Common myeloid progenitor, CD34-positive (primary cell): ENCODE measurements at regions not wholly inside any gene's neighbourhood (a gene's known extent, or its start where the extent isn't known, plus 50 kb on each side); places are given as distances from the start of the nearest gene placed in this dataset.

Experiments
- CTCF ChIA-PET: fragments of 350-600 bp; sonication (Branson Sonifier 250); formaldehyde crosslinking; loops from one replicate; lab custom pipeline; 2021; ENCODE audit warnings: antibody characterized with exemption; lab: Charles Lee
- POLR2A ChIA-PET: fragments of 350-600 bp; sonication (Branson Sonifier 250); formaldehyde crosslinking; loops from one replicate; lab custom pipeline; 2021; ENCODE audit warnings: antibody characterized with exemption; lab: Charles Lee
- DNase-seq, 3 donors: peaks; one replicate each; pipeline versions ENCODE4 v3.0.0 to v3.0.0-alpha.2; 2013
- H3K27ac ChIP-seq, 2 experiments: 1 replicate in 1 of 2; 2 replicates in 1 of 2; pipeline ENCODE4 v1.7.0; 2013; ENCODE audit warnings: inconsistent platforms in 2 of 2, low read length in 2 of 2, mild to moderate bottlenecking in 2 of 2, low read depth in 1 of 2, moderate library complexity in 1 of 2; ENCODE audit not compliant: severe bottlenecking in 2 of 2, insufficient read depth in 1 of 2, poor library complexity in 1 of 2
- H3K27me3 ChIP-seq, 5 experiments: replicated peaks in 2 of 5; 1 replicate in 3 of 5; 2 replicates in 2 of 5; pipeline versions ENCODE4 v1.6.1 to v1.7.0; 2013; ENCODE audit warnings: low read length in 4 of 5, mild to moderate bottlenecking in 2 of 5, moderate library complexity in 2 of 5, inconsistent platforms in 1 of 5; ENCODE audit not compliant: insufficient read depth in 5 of 5, control insufficient read depth in 4 of 5
- H3K36me3 ChIP-seq, 4 experiments: 1 replicate in 2 of 4; 2 replicates in 2 of 4; pipeline versions ENCODE4 v1.6.1 to v1.7.0; 2013; ENCODE audit warnings: low read length in 3 of 4, control low read depth in 1 of 4, mild to moderate bottlenecking in 1 of 4; ENCODE audit not compliant: control insufficient read depth in 4 of 4, insufficient read depth in 4 of 4
- H3K4me1 ChIP-seq, 4 experiments: 1 replicate in 3 of 4; 2 replicates in 1 of 4; pipeline versions ENCODE4 v1.6.1 to v1.7.1; 2013; ENCODE audit warnings: low read length in 3 of 4, mild to moderate bottlenecking in 3 of 4, control low read depth in 1 of 4, inconsistent platforms in 1 of 4, moderate library complexity in 1 of 4; ENCODE audit not compliant: control insufficient read depth in 4 of 4, insufficient read depth in 4 of 4; ENCODE audit errors: control extremely low read depth in 1 of 4
- H3K4me3 ChIP-seq, 7 experiments: 1 replicate in 4 of 7; 2 replicates in 3 of 7; pipeline versions ENCODE4 v1.5.1 to v1.7.0; 2013; ENCODE audit warnings: mild to moderate bottlenecking in 7 of 7, low read length in 6 of 7, moderate library complexity in 6 of 7, inconsistent platforms in 2 of 7, low read depth in 2 of 7, control low read depth in 1 of 7; ENCODE audit not compliant: insufficient read depth in 4 of 7, control insufficient read depth in 1 of 7; ENCODE audit errors: extremely low read depth in 1 of 7
- H3K9me3 ChIP-seq, 5 experiments: 1 replicate in 4 of 5; 2 replicates in 1 of 5; pipeline versions ENCODE4 v1.6.1 to v1.7.1; 2013; ENCODE audit warnings: low read length in 4 of 5, mild to moderate bottlenecking in 2 of 5, inconsistent platforms in 1 of 5, low read depth in 1 of 5, moderate library complexity in 1 of 5; ENCODE audit not compliant: control insufficient read depth in 4 of 5, insufficient read depth in 2 of 5; ENCODE audit errors: control extremely low read depth in 1 of 5
- WGBS: methylation state at CpG from one replicate; pipeline ENCODE4 v1.1.5; 2013; ENCODE audit not compliant: insufficient coverage; 5-methylcytosine and 5-hydroxymethylcytosine counted together

- no peaks in the 10 kb centered on the region for H3K4me1 ChIP-seq
- H3K9me3 ChIP-seq: no peaks in the 10 kb centered on the region
- H3K27ac ChIP-seq: no peak overlapping the region
- CTCF ChIA-PET: no interaction called here
- H3K4me3 ChIP-seq: no peak overlapping the region
- whole genome bisulfite sequencing: 57% methylated on average over 3 of the region's 3 CpGs
- no peak for DNase-seq
- POLR2A ChIA-PET: no interaction called here
- H3K27me3 ChIP-seq: no peaks in the 10 kb centered on the region
- no peaks in the 10 kb centered on the region for H3K36me3 ChIP-seq
These were observed 56.7 kb upstream of the PAPPA start for GRCh38 chr9:116096853-116097252.

- Histone ChIP-seq H3K36me3 (no peaks in the 10 kb centered on the region), H3K27ac (no peak overlapping the region), H3K4me1 (no peaks in the 10 kb centered on the region), H3K9me3 (no peaks in the 10 kb centered on the region), H3K27me3 (no peaks in the 10 kb centered on the region), H3K4me3 (no peak overlapping the region)
- POLR2A ChIA-PET: no interaction called here
- no peak for DNase-seq
- 69% methylated on average over 3 of the region's 5 CpGs for WGBS
- CTCF ChIA-PET: no interaction called here
These were observed 55.1 kb upstream of the PAPPA start for GRCh38 chr9:116098476-116098875.

GRCh38 chr9:116099821-116100220 is 53.8 kb upstream of the PAPPA start:
- POLR2A ChIA-PET: no interaction called here
- DNase-seq: no peak
- no CpG with 5 or more reads among the region's 1 CpG for WGBS

GRCh38 chr9:116100711-116101121 is 52.9 kb upstream of the PAPPA start:
- 90% methylated on average over 2 of the region's 3 CpGs for WGBS
- CTCF ChIA-PET: no interaction called here
- no peak for DNase-seq
- POLR2A ChIA-PET: no interaction called here
- Histone ChIP-seq H3K27me3 (no peaks in the 10 kb centered on the region), H3K4me1 (no peaks in the 10 kb centered on the region), H3K4me3 (no peak overlapping the region), H3K9me3 (no peaks in the 10 kb centered on the region), H3K36me3 (no peaks in the 10 kb centered on the region), H3K27ac (no peak overlapping the region)

More at GRCh38 chr9:116099821-116100220, 53.8 kb upstream of the PAPPA start:
- H3K4me1 ChIP-seq: no peaks in the 10 kb centered on the region
- no peaks in the 10 kb centered on the region for H3K36me3 ChIP-seq
- no peaks in the 10 kb centered on the region for H3K27me3 ChIP-seq
- H3K4me3 ChIP-seq: no peak overlapping the region
- H3K9me3 ChIP-seq: no peaks in the 10 kb centered on the region
- CTCF ChIA-PET: no interaction called here
- no peak overlapping the region for H3K27ac ChIP-seq

GRCh38 chr9:116101516-116101915 is 52.1 kb upstream of the PAPPA start:
- Histone ChIP-seq H3K9me3 (no peaks in the 10 kb centered on the region), H3K4me3 (no peak overlapping the region), H3K36me3 (no peaks in the 10 kb centered on the region), H3K4me1 (no peaks in the 10 kb centered on the region), H3K27ac (no peak overlapping the region), H3K27me3 (peaks cover 0 to 2% (median 0%) of the 10 kb centered on the region in 5 experiments)
- no peak for DNase-seq
- ChIA-PET CTCF (no interaction called here), POLR2A (no interaction called here)
- no CpG with 5 or more reads among the region's 1 CpG for WGBS

- Histone ChIP-seq H3K4me3 (no peak overlapping the region), H3K36me3 (no peaks in the 10 kb centered on the region), H3K9me3 (no peaks in the 10 kb centered on the region), H3K27me3 (peaks cover 0 to 2% (median 0%) of the 10 kb centered on the region in 5 experiments), H3K4me1 (no peaks in the 10 kb centered on the region), H3K27ac (no peak overlapping the region)
- ChIA-PET POLR2A (no interaction called here), CTCF (no interaction called here)
- 93% methylated on average over 6 of the region's 6 CpGs for WGBS
- no peak for DNase-seq
These were observed 51.0 kb upstream of the PAPPA start for GRCh38 chr9:116102596-116102995.
